GM18870 (cell line): ENCODE measurements at regions not wholly inside any gene's neighbourhood (a gene's known extent, or its start where the extent isn't known, plus 50 kb on each side); places are given as distances from the start of the nearest gene placed in this dataset.
"Not testable (repeated sequence)": the region's sequence is repeated elsewhere in the genome, so short reads cannot be mapped to it uniquely, and the experiment has no call there.

Source experiments
- ATAC-seq: cut with Tn5 transposase; IDR thresholded peaks from one replicate; pipeline ENCODE4 v1.9.1; 2021; ENCODE audit warnings: moderate library complexity; ENCODE audit not compliant: unreplicated experiment

- no peak for ATAC-seq
These were observed 183.9 kb downstream of the ETNK1 start for GRCh38 chr12:22808860-22809259.

GRCh38 chr12:22810036-22810435 lies 185.1 kb downstream of the ETNK1 start:
- ATAC-seq, result no peak

GRCh38 chr12:22812531-22812930 lies 187.6 kb downstream of the ETNK1 start:
- no peak for ATAC-seq

GRCh38 chr12:22821985-22822384 lies 197.0 kb downstream of the ETNK1 start:
- no peak for ATAC-seq

GRCh38 chr12:22826026-22826425 lies 201.1 kb downstream of the ETNK1 start:
- ATAC-seq, result no peak

GRCh38 chr12:22826446-22826981 lies 201.5 kb downstream of the ETNK1 start:
- ATAC-seq, result not testable (repeated sequence)

- no peak for ATAC-seq
These were observed 203.1 kb downstream of the ETNK1 start for GRCh38 chr12:22828066-22828465.

- no peak for ATAC-seq
These were observed 210.5 kb downstream of the ETNK1 start for GRCh38 chr12:22835431-22835830.

GRCh38 chr12:22850185-22850584 lies 225.2 kb downstream of the ETNK1 start:
- ATAC-seq, result no peak

GRCh38 chr12:22851532-22851931 lies 226.6 kb downstream of the ETNK1 start:
- ATAC-seq, result no peak

- ATAC-seq, result no peak
These were observed 230.5 kb downstream of the ETNK1 start for GRCh38 chr12:22855456-22855855.

GRCh38 chr12:22856178-22856577 lies 231.2 kb downstream of the ETNK1 start:
- ATAC-seq, result peak; percentile 44

GRCh38 chr12:22858849-22859570 lies 234.0 kb downstream of the ETNK1 start:
- no peak for ATAC-seq

GRCh38 chr12:22860926-22861325 lies 236.0 kb downstream of the ETNK1 start:
- no peak for ATAC-seq

- ATAC-seq, result no peak
These were observed 240.9 kb downstream of the ETNK1 start for GRCh38 chr12:22865822-22866221.

GRCh38 chr12:22866406-22866805 lies 241.4 kb downstream of the ETNK1 start:
- ATAC-seq, result no peak

- ATAC-seq, result no peak
These were observed 249.2 kb downstream of the ETNK1 start for GRCh38 chr12:22874151-22874550.

- no peak for ATAC-seq
These were observed 251.3 kb downstream of the ETNK1 start for GRCh38 chr12:22876262-22876661.

- no peak for ATAC-seq
These were observed 254.2 kb downstream of the ETNK1 start for GRCh38 chr12:22879203-22879602.

GRCh38 chr12:22880331-22880730 lies 255.4 kb downstream of the ETNK1 start:
- ATAC-seq, result no peak

- ATAC-seq, result no peak
These were observed 255.8 kb downstream of the ETNK1 start for GRCh38 chr12:22880807-22881206.

GRCh38 chr12:22881878-22882385 lies 257.0 kb downstream of the ETNK1 start:
- ATAC-seq, result no peak

- no peak for ATAC-seq
These were observed 257.6 kb downstream of the ETNK1 start for GRCh38 chr12:22882559-22882958.
